Breast epithelium (tissue), 4 donors: ENCODE measurements at regions not wholly inside any gene's neighbourhood (a gene's known extent, or its start where the extent isn't known, plus 50 kb on each side); places are given as distances from the start of the nearest gene placed in this dataset.

Experiments
- DNase-seq, 2 donors: peaks; one replicate each; pipeline ENCODE4 v3.0.0-alpha.2; 2019; ENCODE audit warnings: low spot score in 2 of 2
- H3K27ac ChIP-seq, 2 donors: fragments of 200-600 bp; sonication (generic) in 1 of 2; one replicate each; pipeline ENCODE4 v1.5.1; 2016 to 2019; ENCODE audit warnings: mild to moderate bottlenecking in 1 of 2
- H3K27me3 ChIP-seq, 2 donors: fragments of 200-600 bp; sonication (generic) in 1 of 2; one replicate each; pipeline versions ENCODE4 v1.5.1 to v1.6.0; 2017 to 2019; ENCODE audit warnings: control low read depth in 1 of 2, mild to moderate bottlenecking in 1 of 2
- H3K36me3 ChIP-seq: fragments of 200-600 bp; one replicate; pipeline ENCODE4 v1.5.1; 2019
- H3K4me1 ChIP-seq, 2 donors: fragments of 200-600 bp; sonication (generic); one replicate each; pipeline ENCODE4 v1.5.1; 2016 to 2019; ENCODE audit warnings: control low read depth in 1 of 2
- H3K4me3 ChIP-seq, 3 donors: fragments of 200-600 bp; sonication (generic); 1 replicate in 2 of 3; 2 replicates in 1 of 3; pipeline ENCODE4 v1.5.1; 2016 to 2019; ENCODE audit warnings: mild to moderate bottlenecking in 3 of 3, moderate library complexity in 2 of 3
- H3K9me3 ChIP-seq, 2 donors: fragments of 200-600 bp; sonication (generic) in 1 of 2; one replicate each; pipeline ENCODE4 v1.5.1; 2016 to 2019; ENCODE audit warnings: control low read depth in 1 of 2
- POLR2A ChIP-seq: fragments of 450-650 bp; IDR thresholded peaks from one replicate; pipeline ENCODE4 v1.6.1; 2016; ENCODE audit warnings: antibody characterized with exemption, mild to moderate bottlenecking, moderate library complexity
- POLR2AphosphoS5 ChIP-seq, 3 donors: sonication (generic); formaldehyde crosslinking; IDR thresholded peaks; one replicate each; pipeline ENCODE4 v1.6.1; 2017; ENCODE audit warnings: antibody characterized with exemption in 3 of 3
- intact Hi-C: fragments of 100-400 bp; cut with DNase I; formaldehyde crosslinking; loops from one replicate; pipeline ENCODE4 v1.15.1; 2023; ENCODE audit warnings: low total_unique reads
- TF ChIP-seq, protein P1 (sequence below), 3 donors: fragments of 450-650 bp; IDR thresholded peaks; one replicate each; pipeline ENCODE4 v1.5.1; 2016 to 2017; ENCODE audit warnings: antibody characterized with exemption in 3 of 3, mild to moderate bottlenecking in 3 of 3, moderate library complexity in 3 of 3

DNA sequence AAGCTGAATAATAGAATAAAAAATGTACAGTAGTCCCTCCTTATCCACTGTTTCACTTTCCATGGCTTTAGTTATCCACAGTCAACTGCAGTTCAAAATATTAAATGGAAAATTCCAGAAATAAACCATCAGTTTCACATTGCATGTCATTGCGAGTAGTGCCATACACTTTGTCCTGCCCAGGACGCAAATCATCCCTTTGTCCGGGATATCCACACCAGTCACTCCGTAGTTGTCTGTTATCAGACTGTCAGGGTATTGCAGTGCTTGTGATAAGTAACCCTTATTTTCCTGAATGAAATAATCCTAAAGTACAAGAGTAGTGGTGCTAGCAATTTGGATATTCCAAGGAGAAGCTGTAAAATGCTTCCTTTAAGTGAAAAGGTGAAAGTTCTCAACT, 271.3 kb downstream of the DKK2 start:
- intact Hi-C loops = no loop called here

DNA sequence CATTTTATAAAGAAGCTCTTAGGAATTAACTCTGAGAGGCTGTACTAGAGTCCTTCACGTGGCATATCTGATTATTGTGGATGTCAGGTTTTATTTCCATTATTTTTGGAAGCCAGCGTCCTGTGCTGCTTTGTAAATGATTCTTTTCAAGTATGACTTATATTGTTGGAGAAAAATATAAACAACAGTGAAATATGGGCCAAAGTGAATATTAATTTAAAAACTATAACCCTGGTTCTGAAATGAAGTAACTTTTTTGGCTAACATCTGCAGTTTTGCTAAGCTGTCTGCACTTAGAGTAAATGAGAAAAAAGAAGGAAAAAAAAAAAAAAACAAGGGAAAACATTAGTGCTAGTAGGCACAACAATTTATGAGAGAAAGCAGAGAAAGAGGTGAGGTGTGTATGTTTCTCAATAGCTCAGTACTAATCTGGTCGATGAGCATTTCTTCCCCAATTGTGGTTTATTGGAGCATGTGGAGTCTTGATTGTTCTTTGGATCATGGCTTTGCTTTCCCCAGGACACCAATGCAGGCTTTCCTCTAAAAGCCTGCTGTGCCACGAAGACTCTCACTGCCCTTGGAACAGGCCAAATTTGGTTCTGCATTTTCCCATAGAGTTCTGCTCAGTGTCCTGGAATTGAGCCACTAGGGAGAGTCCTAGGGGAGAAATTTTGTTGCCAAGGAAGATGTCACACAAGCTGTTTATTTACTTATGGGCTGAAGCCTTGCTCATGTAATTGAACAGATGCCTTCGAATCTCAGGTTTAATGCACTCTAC, 273.3 kb downstream of the DKK2 start:
- H3K9me3 ChIP-seq = no peaks in the 10 kb centered on the region
- H3K4me3 ChIP-seq = no peak overlapping the region
- intact Hi-C loops = no loop called here
- H3K27me3 ChIP-seq = no peaks in the 10 kb centered on the region
- TF ChIP-seq, protein P1, sequence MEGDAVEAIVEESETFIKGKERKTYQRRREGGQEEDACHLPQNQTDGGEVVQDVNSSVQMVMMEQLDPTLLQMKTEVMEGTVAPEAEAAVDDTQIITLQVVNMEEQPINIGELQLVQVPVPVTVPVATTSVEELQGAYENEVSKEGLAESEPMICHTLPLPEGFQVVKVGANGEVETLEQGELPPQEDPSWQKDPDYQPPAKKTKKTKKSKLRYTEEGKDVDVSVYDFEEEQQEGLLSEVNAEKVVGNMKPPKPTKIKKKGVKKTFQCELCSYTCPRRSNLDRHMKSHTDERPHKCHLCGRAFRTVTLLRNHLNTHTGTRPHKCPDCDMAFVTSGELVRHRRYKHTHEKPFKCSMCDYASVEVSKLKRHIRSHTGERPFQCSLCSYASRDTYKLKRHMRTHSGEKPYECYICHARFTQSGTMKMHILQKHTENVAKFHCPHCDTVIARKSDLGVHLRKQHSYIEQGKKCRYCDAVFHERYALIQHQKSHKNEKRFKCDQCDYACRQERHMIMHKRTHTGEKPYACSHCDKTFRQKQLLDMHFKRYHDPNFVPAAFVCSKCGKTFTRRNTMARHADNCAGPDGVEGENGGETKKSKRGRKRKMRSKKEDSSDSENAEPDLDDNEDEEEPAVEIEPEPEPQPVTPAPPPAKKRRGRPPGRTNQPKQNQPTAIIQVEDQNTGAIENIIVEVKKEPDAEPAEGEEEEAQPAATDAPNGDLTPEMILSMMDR (IDR thresholded peaks at IDR 0.05) = no peak
- TF ChIP-seq POLR2A = no peak
- TF ChIP-seq POLR2AphosphoS5 (IDR thresholded peaks at IDR 0.05) = no peak
- no peaks in the 10 kb centered on the region for H3K4me1 ChIP-seq
- DNase-seq = no peak
- no peak overlapping the region for H3K27ac ChIP-seq
- H3K36me3 ChIP-seq = no peaks in the 10 kb centered on the region

More for the DNA sequence above, 271.3 kb downstream of the DKK2 start:
- Histone ChIP-seq H3K36me3 (no peaks in the 10 kb centered on the region), H3K27ac (no peak overlapping the region), H3K27me3 (no peaks in the 10 kb centered on the region), H3K4me3 (no peak overlapping the region), H3K9me3 (peaks cover 0 to 16% of the 10 kb centered on the region in 2 donors), H3K4me1 (no peaks in the 10 kb centered on the region)
- TF ChIP-seq, protein P1 (IDR thresholded peaks at IDR 0.05) = no peak
- no peak for TF ChIP-seq POLR2AphosphoS5 (IDR thresholded peaks at IDR 0.05)
- TF ChIP-seq POLR2A = no peak
- no peak for DNase-seq

DNA sequence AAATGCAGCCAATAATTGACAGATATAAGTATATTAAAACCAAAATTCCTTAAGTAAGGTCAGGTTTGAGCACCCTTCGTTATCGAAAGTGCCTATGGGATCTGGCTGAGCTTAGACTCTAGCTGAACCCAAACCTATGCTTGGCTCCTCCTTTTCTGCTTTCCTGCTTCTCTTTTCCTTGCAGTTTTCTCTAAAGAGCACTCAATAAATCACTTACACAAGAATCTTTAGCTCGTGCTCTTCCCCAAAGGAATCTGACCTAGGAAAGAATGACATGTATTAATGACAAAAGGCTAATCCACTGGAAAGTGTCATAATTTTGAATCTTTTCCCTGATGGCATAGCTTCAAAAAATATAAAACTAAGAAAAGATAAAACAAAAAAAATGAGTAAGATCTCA, 282.7 kb downstream of the DKK2 start:
- peaks cover 0 to 10% of the 10 kb centered on the region in 2 donors for H3K9me3 ChIP-seq
- no peaks in the 10 kb centered on the region for H3K27me3 ChIP-seq
- DNase-seq = no peak
- intact Hi-C loops = no loop called here
- H3K36me3 ChIP-seq = no peaks in the 10 kb centered on the region
- TF ChIP-seq, protein P1 (IDR thresholded peaks at IDR 0.05) = no peak
- no peak for TF ChIP-seq POLR2AphosphoS5 (IDR thresholded peaks at IDR 0.05)
- TF ChIP-seq POLR2A = no peak
- no peak overlapping the region for H3K27ac ChIP-seq
- H3K4me3 ChIP-seq = no peak overlapping the region
- no peaks in the 10 kb centered on the region for H3K4me1 ChIP-seq

DNA sequence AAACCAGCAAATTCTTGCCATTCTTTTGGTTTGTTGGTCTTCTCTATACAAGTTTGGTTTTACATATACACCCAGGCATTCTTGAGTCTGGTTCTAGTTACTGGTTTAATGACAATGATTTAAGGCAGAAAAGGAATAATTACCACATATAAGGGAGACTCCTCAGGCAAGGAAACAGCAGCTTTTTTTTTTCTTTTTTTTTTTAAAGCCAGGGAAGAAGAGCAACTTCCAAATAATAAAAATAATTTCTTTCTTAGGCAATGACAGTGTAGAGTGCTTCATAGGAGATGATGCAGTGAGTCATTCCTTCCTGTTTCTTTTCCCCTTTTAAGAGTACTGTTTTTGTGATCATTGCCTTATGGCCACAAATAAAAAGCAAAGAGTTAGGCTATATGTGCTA, 289.7 kb downstream of the DKK2 start:
- Histone ChIP-seq H3K9me3 (peaks cover 0 to 1% of the 10 kb centered on the region in 2 donors), H3K4me1 (no peaks in the 10 kb centered on the region), H3K27me3 (no peaks in the 10 kb centered on the region), H3K36me3 (no peaks in the 10 kb centered on the region), H3K4me3 (no peak overlapping the region), H3K27ac (no peak overlapping the region)
- DNase-seq = no peak
- no peak for TF ChIP-seq POLR2A
- intact Hi-C loops = no loop called here

DNA sequence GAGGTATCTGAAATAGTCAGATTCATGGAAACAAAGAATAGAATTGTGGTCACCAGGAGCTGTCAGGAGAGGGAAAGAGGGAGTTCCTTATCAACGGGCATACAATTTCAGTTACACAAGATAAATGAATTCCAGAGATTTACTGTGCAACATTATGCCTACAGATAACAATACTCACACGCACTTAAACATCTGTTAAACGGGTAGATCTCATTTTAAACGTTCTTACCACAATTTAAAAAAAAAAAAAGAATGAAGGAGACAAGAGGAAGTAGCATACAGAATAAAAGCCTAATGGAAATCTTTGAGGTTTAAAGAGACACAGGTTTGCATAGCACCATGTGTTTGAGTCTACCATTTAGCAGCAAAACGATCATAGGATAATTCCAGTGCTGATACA, 298.0 kb downstream of the DKK2 start:
- H3K9me3 ChIP-seq = no peaks in the 10 kb centered on the region
- H3K4me3 ChIP-seq = no peak overlapping the region
- intact Hi-C loops = no loop called here
- H3K36me3 ChIP-seq = no peaks in the 10 kb centered on the region
- H3K27me3 ChIP-seq = no peaks in the 10 kb centered on the region
- H3K27ac ChIP-seq = no peak overlapping the region
- no peaks in the 10 kb centered on the region for H3K4me1 ChIP-seq
- no peak for DNase-seq
- TF ChIP-seq POLR2AphosphoS5 (IDR thresholded peaks at IDR 0.05) (no peak), POLR2A (no peak)
- TF ChIP-seq, protein P1 (IDR thresholded peaks at IDR 0.05) = no peak
